GM12878 (cell line): ENCODE measurements at regions not wholly inside any gene's neighbourhood (a gene's known extent, or its start where the extent isn't known, plus 50 kb on each side); places are given as distances from the start of the nearest gene placed in this dataset.

Experiments
- ATAC-seq: fragments of 200-7000 bp; cut with Tn5 transposase; 3 replicates; pipeline ENCODE4 v1.9.1; 2020; ENCODE audit warnings: mild to moderate bottlenecking, moderate library complexity
- BruUV-seq: library from RNA; stranded (reverse); fragments of 400-500 nt; replicated peaks from 2 replicates; lab custom pipeline; 2021; lab: Mats Ljungman, UMichigan
- CTCF ChIA-PET: fragments of 300-600 bp; sonication (Branson Sonifier 250); formaldehyde crosslinking; extraction: SDS; loops from one replicate; lab custom pipeline; 2021; ENCODE audit warnings: inconsistent platforms; lab: Yijun Ruan, JAX
- POLR2A ChIA-PET: fragments of 350-600 bp; formaldehyde crosslinking; extraction: SDS; loops from one replicate; lab custom pipeline; 2021; ENCODE audit warnings: inconsistent platforms; lab: Charles Lee
- RAD21 ChIA-PET: fragments of 300-600 bp; sonication (Branson Sonifier 250); formaldehyde crosslinking; loops from one replicate; lab custom pipeline; 2023; ENCODE audit warnings: antibody characterized with exemption; ENCODE audit not compliant: unreplicated experiment; lab: Charles Lee
- SMC1A ChIA-PET: fragments of 300-600 bp; sonication (Branson Sonifier 250); formaldehyde crosslinking; loops from one replicate; lab custom pipeline; 2023; ENCODE audit not compliant: unreplicated experiment, uncharacterized antibody; lab: Charles Lee
- DNase-seq: peaks from one replicate; pipeline ENCODE4 v3.0.0-alpha.2; 2011; ENCODE audit warnings: low read depth, low spot score
- FAIRE-seq: peaks from 3 replicates; lab custom pipeline; 2011; peaks lifted over from hg19 to GRCh38; lab: Jason Lieb, UNC
- H2AFZ ChIP-seq: 2 replicates; pipeline ENCODE4 v1.6.0; 2011; ENCODE audit warnings: low read depth, low read length, control low read depth; ENCODE audit not compliant: control insufficient read depth
- H3K27ac ChIP-seq: 2 replicates; pipeline ENCODE4 v1.5.1; 2011; ENCODE audit warnings: control low read depth; ENCODE audit not compliant: control insufficient read depth, insufficient read depth
- H3K27me3 ChIP-seq, 2 experiments: replicated peaks in 1 of 2; 2 replicates each; pipeline versions ENCODE4 v1.6.0 to v1.6.1; 2011; ENCODE audit warnings: low read length in 1 of 2; ENCODE audit not compliant: control insufficient read depth in 2 of 2, insufficient read depth in 2 of 2
- H3K36me3 ChIP-seq, 2 experiments: 2 replicates each; pipeline ENCODE4 v1.5.1; 2011; ENCODE audit warnings: low read length in 1 of 2; ENCODE audit not compliant: control insufficient read depth in 2 of 2, insufficient read depth in 2 of 2
- H3K4me1 ChIP-seq: 2 replicates; pipeline ENCODE4 v1.6.1; 2011; ENCODE audit warnings: mild to moderate bottlenecking, low read length, moderate library complexity, mixed read lengths; ENCODE audit not compliant: control insufficient read depth, insufficient read depth
- H3K4me2 ChIP-seq: 2 replicates; pipeline ENCODE4 v1.6.0; 2011; ENCODE audit warnings: control low read depth; ENCODE audit not compliant: control insufficient read depth, insufficient read depth
- H3K4me3 ChIP-seq: fragments of 200-600 bp; sonication (generic); 2 replicates; pipeline ENCODE4 v1.5.1; 2016
- H3K79me2 ChIP-seq: 2 replicates; pipeline ENCODE4 v1.6.0; 2011; ENCODE audit warnings: low read length; ENCODE audit not compliant: control insufficient read depth, insufficient read depth
- H3K9ac ChIP-seq: 2 replicates; pipeline ENCODE4 v1.8.0; 2011; ENCODE audit warnings: low read length, control low read depth, mixed read lengths; ENCODE audit not compliant: control insufficient read depth, insufficient read depth
- H3K9me3 ChIP-seq: replicated peaks from 3 replicates; pipeline ENCODE4 v1.5.1; 2011; ENCODE audit warnings: mild to moderate bottlenecking, low read length; ENCODE audit not compliant: control insufficient read depth, insufficient read depth
- H4K20me1 ChIP-seq: 2 replicates; pipeline ENCODE4 v1.6.0; 2011; ENCODE audit not compliant: control insufficient read depth, insufficient read depth
- ATF3 ChIP-seq: IDR thresholded peaks from 2 replicates; pipeline ENCODE4 v1.6.1; 2011; ENCODE audit warnings: low read depth, mild to moderate bottlenecking, low read length, moderate library complexity, borderline replicate concordance; ENCODE audit errors: extremely low read depth
- ATF7 ChIP-seq: fragments of 450-650 bp; IDR thresholded peaks from 2 replicates; pipeline ENCODE4 v1.6.1; 2016; ENCODE audit warnings: low read depth, mild to moderate bottlenecking
- BCLAF1 ChIP-seq: fragments of 450-650 bp; IDR thresholded peaks from 2 replicates; pipeline ENCODE4 v1.6.1; 2017; ENCODE audit warnings: antibody characterized with exemption, mild to moderate bottlenecking, moderate library complexity
- BHLHE40 ChIP-seq, 2 experiments: fragments of 450-650 bp in 1 of 2; IDR thresholded peaks; 2 replicates each; pipeline ENCODE4 v1.6.1; 2011 to 2017; ENCODE audit warnings: low read depth in 2 of 2, borderline replicate concordance in 1 of 2, improper control_type of control experiment in 1 of 2, low read length in 1 of 2, mild to moderate bottlenecking in 1 of 2
- BRCA1 ChIP-seq: IDR thresholded peaks from 2 replicates; pipeline ENCODE4 v1.6.1; 2011; ENCODE audit warnings: low read depth, low read length, improper control_type of control experiment
- CBX5 ChIP-seq: sonication (generic); IDR thresholded peaks from 2 replicates; pipeline ENCODE4 v1.6.1; 2016; ENCODE audit warnings: low read depth, moderate library complexity, mild to moderate bottlenecking, inconsistent platforms
- IRF4 ChIP-seq: IDR thresholded peaks from 2 replicates; pipeline ENCODE4 v1.6.1; 2011; ENCODE audit warnings: low read depth, low read length
- MYB ChIP-seq: fragments of 150-350 bp; IDR thresholded peaks from 2 replicates; pipeline ENCODE4 v1.6.1; 2014; ENCODE audit warnings: mild to moderate bottlenecking, low read depth, low read length, borderline replicate concordance
- NR2F1 ChIP-seq: fragments of 450-650 bp; conservative IDR thresholded peaks from 2 replicates; pipeline ENCODE4 v1.6.1; 2017; ENCODE audit warnings: mild to moderate bottlenecking
- SMAD1 ChIP-seq: fragments of 450-650 bp; IDR thresholded peaks from 2 replicates; pipeline ENCODE4 v1.6.1; 2018; ENCODE audit warnings: mild to moderate bottlenecking, low read depth; ENCODE audit not compliant: partially characterized antibody
- SREBF2 ChIP-seq: IDR thresholded peaks from 2 replicates; pipeline ENCODE4 v1.6.1; 2012; ENCODE audit warnings: mild to moderate bottlenecking, low read length
- SRF ChIP-seq, 2 experiments: IDR thresholded peaks; 2 replicates each; pipeline ENCODE4 v1.6.1; 2011; ENCODE audit warnings: low read depth in 2 of 2, low read length in 2 of 2, mild to moderate bottlenecking in 1 of 2, moderate library complexity in 1 of 2
- ZBTB40 ChIP-seq: fragments of 450-650 bp; IDR thresholded peaks from 2 replicates; pipeline ENCODE4 v1.6.1; 2016; ENCODE audit warnings: mild to moderate bottlenecking, moderate library complexity, borderline replicate concordance
- ZNF384 ChIP-seq: IDR thresholded peaks from 2 replicates; pipeline ENCODE4 v1.6.1; 2012; ENCODE audit warnings: low read depth, mild to moderate bottlenecking, low read length, improper control_type of control experiment, borderline replicate concordance
- ZZZ3 ChIP-seq: IDR thresholded peaks from 2 replicates; pipeline ENCODE4 v1.6.1; 2011; ENCODE audit warnings: low read depth; ENCODE audit not compliant: control insufficient read depth, insufficient read length
- WGBS: methylation state at CpG from one replicate; pipeline ENCODE4 v1.1.6; 2016; ENCODE audit warnings: low lambda C conversion rate; ENCODE audit not compliant: insufficient replicate concordance, insufficient coverage; ENCODE audit errors: missing lambda C conversion rate; 5-methylcytosine and 5-hydroxymethylcytosine counted together
- in situ Hi-C: fragments of 300-500 bp; cut with MboI; formaldehyde crosslinking; loops from 9 replicates; pipeline ENCODE4 v1.14.3; 2018; ENCODE audit warnings: mixed read lengths
- intact Hi-C: fragments of 100-400 bp; cut with micrococcal nuclease; formaldehyde crosslinking; loops from one replicate; pipeline ENCODE4 v1.14.2; 2022; ENCODE audit not compliant: unreplicated experiment

GRCh38 chr4:64796581-64796980 lies 387.3 kb upstream of the TECRL start:
- POLR2A ChIA-PET = no interaction called here
- intact Hi-C loops (no loop called here), in situ Hi-C loops (no loop called here)
- Histone ChIP-seq H2AFZ (no peak overlapping the region), H3K4me1 (no peaks in the 10 kb centered on the region), H3K4me2 (no peak overlapping the region), H3K9me3 (no peaks in the 10 kb centered on the region), H3K79me2 (no peaks in the 10 kb centered on the region), H3K27me3 (no peaks in the 10 kb centered on the region), H3K27ac (no peak overlapping the region), H3K4me3 (no peak overlapping the region), H4K20me1 (no peaks in the 10 kb centered on the region), H3K36me3 (no peaks in the 10 kb centered on the region), H3K9ac (no peak overlapping the region)
- SMC1A ChIA-PET = interaction anchor here (1.0 kb wide), 1 partner anchor 12 kb away, joined by 3 read pairs; no protein-coding TSS in a partner anchor
- 20% methylated on average over 2 of the region's 2 CpGs for WGBS
- FAIRE-seq (no peak), ATAC-seq (no peak), DNase-seq (no peak)
- CTCF ChIA-PET = interaction anchor here (1.0 kb wide), 1 partner anchor 14 kb away, joined by 3 read pairs; no protein-coding TSS in a partner anchor
- no peak for TF ChIP-seq BCLAF1
- TF ChIP-seq BRCA1 = no peak
- TF ChIP-seq ATF7 = no peak
- TF ChIP-seq SREBF2 = no peak
- TF ChIP-seq CBX5 = no peak
- no peak for TF ChIP-seq ZNF384
- TF ChIP-seq MYB = no peak
- no peak for TF ChIP-seq ZZZ3
- TF ChIP-seq SRF (IDR thresholded peaks at IDR 0.05; ENCODE audit: low read depth in 2 of 2, low read length in 2 of 2) = no peak
- no peak for TF ChIP-seq ZBTB40
- TF ChIP-seq BHLHE40 (IDR thresholded peaks at IDR 0.05; ENCODE audit: borderline replicate concordance in 1 of 2, low read depth in 2 of 2, low read length in 1 of 2) = no peak
- TF ChIP-seq ATF3 = no peak
- TF ChIP-seq SMAD1 = no peak
- TF ChIP-seq IRF4 = no peak
- no peak for TF ChIP-seq NR2F1
- RAD21 ChIA-PET = no interaction called here
- no TSS peak for BruUV-seq
